Gastroesophageal sphincter (tissue), 4 donors: ENCODE measurements at regions not wholly inside any gene's neighbourhood (a gene's known extent, or its start where the extent isn't known, plus 50 kb on each side); places are given as distances from the start of the nearest gene placed in this dataset.

Source experiments
- ATAC-seq: fragments of 150-250 bp; one replicate; pipeline ENCODE4 v1.9.1; 2016; ENCODE audit warnings: mild to moderate bottlenecking, moderate library complexity
- H3K27ac ChIP-seq, 4 donors: fragments of 200-600 bp; sonication (generic) in 3 of 4; 1 replicate in 3 of 4; 2 replicates in 1 of 4; pipeline ENCODE4 v1.5.1; 2016 to 2019
- H3K27me3 ChIP-seq: fragments of 200-600 bp; sonication (generic); one replicate; pipeline ENCODE4 v1.5.1; 2019
- H3K36me3 ChIP-seq, 2 donors: fragments of 200-600 bp; sonication (generic); one replicate each; pipeline ENCODE4 v1.5.1; 2019; ENCODE audit warnings: control low read depth in 1 of 2
- H3K4me1 ChIP-seq, 3 donors: fragments of 200-600 bp; sonication (generic); 1 replicate in 2 of 3; 2 replicates in 1 of 3; pipeline ENCODE4 v1.5.1; 2016 to 2019; ENCODE audit warnings: control low read depth in 2 of 3
- H3K4me3 ChIP-seq, 2 donors: fragments of 200-600 bp; sonication (generic); one replicate each; pipeline ENCODE4 v1.5.1; 2019; ENCODE audit warnings: mild to moderate bottlenecking in 1 of 2, moderate library complexity in 1 of 2
- H3K9me3 ChIP-seq, 3 donors: fragments of 200-600 bp; sonication (generic); one replicate each; pipeline ENCODE4 v1.5.1; 2017 to 2019; ENCODE audit warnings: control low read depth in 2 of 3
- CTCF ChIP-seq, 4 experiments: fragments of 200-600 bp in 2 of 4; fragments of 450-650 bp in 2 of 4; sonication (generic) in 1 of 4; IDR thresholded peaks; one replicate each; pipeline ENCODE4 v1.5.1; 2017 to 2019; ENCODE audit warnings: antibody characterized with exemption in 4 of 4, mild to moderate bottlenecking in 2 of 4, moderate library complexity in 2 of 4
- EP300 ChIP-seq: sonication (generic); formaldehyde crosslinking; IDR thresholded peaks from one replicate; pipeline ENCODE4 v1.6.1; 2017; ENCODE audit warnings: antibody characterized with exemption, mild to moderate bottlenecking
- POLR2A ChIP-seq, 2 donors: fragments of 450-650 bp; IDR thresholded peaks; one replicate each; pipeline ENCODE4 v1.6.1; 2017; ENCODE audit warnings: antibody characterized with exemption in 2 of 2, mild to moderate bottlenecking in 2 of 2, moderate library complexity in 1 of 2
- POLR2AphosphoS5 ChIP-seq: sonication (generic); formaldehyde crosslinking; IDR thresholded peaks from one replicate; pipeline ENCODE4 v1.6.1; 2017; ENCODE audit warnings: antibody characterized with exemption
- WGBS, 2 donors: methylation state at CpG; one replicate each; pipeline ENCODE4 v1.1.5; 2018; ENCODE audit warnings: low coverage in 1 of 2; 5-methylcytosine and 5-hydroxymethylcytosine counted together

GRCh38 chr4:35673137-35673536 is 571.2 kb downstream of the ARAP2 start:
- H3K9me3 ChIP-seq, result no peaks in the 10 kb centered on the region
- no peak for ATAC-seq
- H3K27me3 ChIP-seq, result no peaks in the 10 kb centered on the region
- H3K4me1 ChIP-seq, result no peaks in the 10 kb centered on the region
- 82 to 86% methylated on average over 1 of the region's 1 CpG for WGBS, 2 donors
- no peak for TF ChIP-seq EP300
- TF ChIP-seq CTCF (IDR thresholded peaks at IDR 0.05), result no peak
- TF ChIP-seq POLR2AphosphoS5, result no peak
- TF ChIP-seq POLR2A (IDR thresholded peaks at IDR 0.05), result no peak
- no peak overlapping the region for H3K27ac ChIP-seq
- H3K4me3 ChIP-seq, result no peak overlapping the region
- H3K36me3 ChIP-seq, result no peaks in the 10 kb centered on the region

GRCh38 chr4:35684755-35685154 is 559.6 kb downstream of the ARAP2 start:
- H3K27me3 ChIP-seq, result no peaks in the 10 kb centered on the region
- no peak overlapping the region for H3K27ac ChIP-seq
- TF ChIP-seq POLR2AphosphoS5, result no peak
- no peak for TF ChIP-seq EP300
- TF ChIP-seq POLR2A (IDR thresholded peaks at IDR 0.05), result no peak
- no peak for TF ChIP-seq CTCF (IDR thresholded peaks at IDR 0.05)
- H3K4me3 ChIP-seq, result no peak overlapping the region
- peaks cover 0 to 6% (median 0%) of the 10 kb centered on the region in 3 donors for H3K9me3 ChIP-seq
- WGBS, 2 donors, result 67 to 75% methylated on average over 1 of the region's 1 CpG
- no peak for ATAC-seq
- no peaks in the 10 kb centered on the region for H3K36me3 ChIP-seq
- H3K4me1 ChIP-seq, result no peaks in the 10 kb centered on the region

GRCh38 chr4:35689870-35690269 is 554.4 kb downstream of the ARAP2 start:
- no peak for ATAC-seq
- H3K27me3 ChIP-seq, result no peaks in the 10 kb centered on the region
- no peak overlapping the region for H3K4me3 ChIP-seq
- no peak overlapping the region for H3K27ac ChIP-seq
- H3K4me1 ChIP-seq, result no peaks in the 10 kb centered on the region
- no peaks in the 10 kb centered on the region for H3K9me3 ChIP-seq
- no peak for TF ChIP-seq POLR2AphosphoS5
- no peak for TF ChIP-seq EP300
- TF ChIP-seq POLR2A (IDR thresholded peaks at IDR 0.05), result no peak
- no peak for TF ChIP-seq CTCF (IDR thresholded peaks at IDR 0.05)
- 20 to 25% methylated on average over 1 of the region's 1 CpG for WGBS, 2 donors
- no peaks in the 10 kb centered on the region for H3K36me3 ChIP-seq

GRCh38 chr4:35690271-35690670 is 554.0 kb downstream of the ARAP2 start:
- 56 to 75% methylated on average over 1 of the region's 1 CpG for WGBS, 2 donors
- H3K27me3 ChIP-seq, result no peaks in the 10 kb centered on the region
- H3K36me3 ChIP-seq, result no peaks in the 10 kb centered on the region
- no peaks in the 10 kb centered on the region for H3K9me3 ChIP-seq
- H3K4me1 ChIP-seq, result no peaks in the 10 kb centered on the region
- no peak overlapping the region for H3K4me3 ChIP-seq
- H3K27ac ChIP-seq, result no peak overlapping the region
- TF ChIP-seq POLR2A (IDR thresholded peaks at IDR 0.05) (no peak), CTCF (IDR thresholded peaks at IDR 0.05) (no peak), POLR2AphosphoS5 (no peak), EP300 (no peak)
- ATAC-seq, result no peak

GRCh38 chr4:35695003-35695402 is 549.3 kb downstream of the ARAP2 start:
- Histone ChIP-seq H3K9me3 (no peaks in the 10 kb centered on the region), H3K4me1 (no peaks in the 10 kb centered on the region), H3K36me3 (no peaks in the 10 kb centered on the region), H3K4me3 (no peak overlapping the region), H3K27ac (no peak overlapping the region), H3K27me3 (no peaks in the 10 kb centered on the region)
- WGBS, 2 donors, result 69 to 84% methylated on average over 2 to 3 of the region's 3 CpGs
- no peak for ATAC-seq
- TF ChIP-seq CTCF (IDR thresholded peaks at IDR 0.05) (no peak), EP300 (no peak), POLR2AphosphoS5 (no peak), POLR2A (IDR thresholded peaks at IDR 0.05) (no peak)
